GM12878 (cell line): ENCODE measurements at regions not wholly inside any gene's neighbourhood (a gene's known extent, or its start where the extent isn't known, plus 50 kb on each side); places are given as distances from the start of the nearest gene placed in this dataset.

ENCODE experiments used
- CEBPZ ChIP-seq: fragments of 150-350 bp; IDR thresholded peaks from 2 replicates; pipeline ENCODE4 v1.6.1; 2016; ENCODE audit warnings: low read depth, low read length
- DPF2 ChIP-seq: fragments of 450-650 bp; IDR thresholded peaks from 2 replicates; pipeline ENCODE4 v1.6.1; 2017; ENCODE audit warnings: mild to moderate bottlenecking

- TF ChIP-seq CEBPZ, result no peak
- no peak for TF ChIP-seq DPF2
These were observed 351.1 kb upstream of the DEPDC1 start for GRCh38 chr1:68848017-68848416.
